HCT116 (cell line): ENCODE measurements at regions not wholly inside any gene's neighbourhood (a gene's known extent, or its start where the extent isn't known, plus 50 kb on each side); places are given as distances from the start of the nearest gene placed in this dataset.

Source experiments
- ATAC-seq: fragments of 200-7000 bp; cut with Tn5 transposase; 2 replicates; pipeline ENCODE4 v1.9.1; 2020; ENCODE audit warnings: mild to moderate bottlenecking, moderate library complexity
- BruUV-seq: library from RNA; stranded (reverse); fragments of 400-500 nt; replicated peaks from 2 replicates; lab custom pipeline; 2021; lab: Mats Ljungman, UMichigan
- CTCF ChIA-PET: fragments of 300-600 bp; sonication (Branson Sonifier 250); formaldehyde crosslinking; loops from one replicate; lab custom pipeline; 2021; ENCODE audit warnings: antibody characterized with exemption; lab: Charles Lee
- POLR2A ChIA-PET: fragments of 300-600, 350-600 bp; sonication (Branson Sonifier 250); formaldehyde crosslinking; loops from one replicate; lab custom pipeline; 2021; ENCODE audit warnings: antibody characterized with exemption; lab: Charles Lee
- RAD21 ChIA-PET, 2 experiments: fragments of 300-600 bp; sonication (Branson Sonifier 250); formaldehyde crosslinking; loops; one replicate each; lab custom pipeline; 2023; ENCODE audit warnings: low total read pairs in 2 of 2; ENCODE audit not compliant: uncharacterized antibody in 2 of 2, unreplicated experiment in 2 of 2, low non-redundant PET in 1 of 2; lab: Charles Lee
- DNase-seq: peaks from one replicate; pipeline ENCODE4 v3.0.0-alpha.2; 2010; ENCODE audit warnings: low read depth, low spot score
- H2AFZ ChIP-seq: fragments of 200-600 bp; shearing (Covaris generic), sonication (generic); 2 replicates; pipeline ENCODE4 v1.6.1; 2017; ENCODE audit warnings: low read depth, mixed run types, mixed read lengths, antibody characterized with exemption, low read length; ENCODE audit not compliant: poor library complexity, severe bottlenecking
- H3K27ac ChIP-seq: 2 replicates; pipeline ENCODE4 v1.5.1; 2012; ENCODE audit warnings: low read depth, low read length
- H3K27me3 ChIP-seq: fragments of 200-600 bp; sonication (generic); 2 replicates; pipeline ENCODE4 v1.6.1; 2016; ENCODE audit warnings: mixed run types, low read length, mixed read lengths; ENCODE audit not compliant: insufficient read depth
- H3K36me3 ChIP-seq, 2 experiments: fragments of 200-500 bp in 1 of 2; fragments of 200-600 bp in 1 of 2; sonication (Bioruptor generic) in 1 of 2; sonication (generic) in 1 of 2; 2 replicates each; pipeline versions ENCODE4 v1.5.1 to v1.6.1; 2014 to 2016; ENCODE audit warnings: low read length in 2 of 2, inconsistent platforms in 1 of 2, mixed read lengths in 1 of 2, mixed run types in 1 of 2; ENCODE audit not compliant: insufficient read depth in 2 of 2, control insufficient read depth in 1 of 2
- H3K4me1 ChIP-seq, 2 experiments: fragments of 200-600 bp in 1 of 2; sonication (generic) in 1 of 2; 2 replicates each; pipeline versions ENCODE4 v1.5.1 to v1.6.1; 2012 to 2017; ENCODE audit warnings: low read length in 2 of 2, inconsistent platforms in 1 of 2, mild to moderate bottlenecking in 1 of 2, mixed read lengths in 1 of 2, mixed run types in 1 of 2, moderate library complexity in 1 of 2; ENCODE audit not compliant: insufficient read depth in 2 of 2, control insufficient read depth in 1 of 2
- H3K4me2 ChIP-seq: fragments of 200-600 bp; sonication (generic); 2 replicates; pipeline ENCODE4 v1.6.1; 2017; ENCODE audit warnings: mixed run types, low read length, mixed read lengths
- H3K4me3 ChIP-seq, 2 experiments: fragments of 200-600 bp in 1 of 2; sonication (generic) in 1 of 2; replicated peaks in 1 of 2; 2 replicates each; pipeline ENCODE4 v1.5.1; 2011 to 2016; ENCODE audit warnings: low read length in 2 of 2, control low read depth in 1 of 2, low read depth in 1 of 2, mild to moderate bottlenecking in 1 of 2, mixed read lengths in 1 of 2, mixed run types in 1 of 2
- H3K79me2 ChIP-seq: fragments of 200-600 bp; sonication (generic); 2 replicates; pipeline ENCODE4 v1.6.1; 2017; ENCODE audit warnings: mild to moderate bottlenecking, mixed run types, low read length, moderate library complexity, mixed read lengths; ENCODE audit not compliant: insufficient read depth
- H3K9ac ChIP-seq: fragments of 200-600 bp; sonication (generic); 2 replicates; pipeline ENCODE4 v1.6.1; 2016; ENCODE audit warnings: low read length, mixed read lengths
- H3K9me2 ChIP-seq: fragments of 200-600 bp; sonication (generic), shearing (Covaris generic); 2 replicates; pipeline ENCODE4 v1.6.1; 2017; ENCODE audit warnings: mixed run types, mild to moderate bottlenecking, moderate library complexity; ENCODE audit not compliant: insufficient read depth
- H3K9me3 ChIP-seq, 2 experiments: fragments of 200-500 bp in 1 of 2; fragments of 200-600 bp in 1 of 2; sonication (Bioruptor generic) in 1 of 2; sonication (generic) in 1 of 2; 2 replicates each; pipeline ENCODE4 v1.6.1; 2014 to 2017; ENCODE audit warnings: low read length in 2 of 2, mixed read lengths in 2 of 2, inconsistent platforms in 1 of 2, low read depth in 1 of 2, mild to moderate bottlenecking in 1 of 2, mixed run types in 1 of 2, moderate library complexity in 1 of 2; ENCODE audit not compliant: control insufficient read depth in 1 of 2, insufficient read depth in 1 of 2
- H4K20me1 ChIP-seq: fragments of 200-600 bp; sonication (generic), shearing (Covaris generic); 2 replicates; pipeline ENCODE4 v1.6.1; 2017; ENCODE audit warnings: mixed run types, mild to moderate bottlenecking, moderate library complexity; ENCODE audit not compliant: insufficient read depth
- CBX3 ChIP-seq: IDR thresholded peaks from 2 replicates; pipeline ENCODE4 v1.6.1; 2012; ENCODE audit warnings: low read depth
- CTCF ChIP-seq, 3 experiments: fragments of 200-600 bp in 1 of 3; sonication (generic) in 1 of 3; IDR thresholded peaks in 2 of 3; conservative IDR thresholded peaks in 1 of 3; 2 replicates each; pipeline ENCODE4 v1.5.1; 2012 to 2017; ENCODE audit warnings: low read depth in 2 of 3, low read length in 2 of 3, antibody characterized with exemption in 1 of 3, borderline replicate concordance in 1 of 3, control low read depth in 1 of 3, mild to moderate bottlenecking in 1 of 3, mixed read lengths in 1 of 3, mixed run types in 1 of 3, moderate library complexity in 1 of 3; ENCODE audit not compliant: insufficient read depth in 1 of 3
- ELF1 ChIP-seq: IDR thresholded peaks from 2 replicates; pipeline ENCODE4 v1.6.1; 2012; ENCODE audit warnings: low read depth, borderline replicate concordance
- FOSL1 ChIP-seq: IDR thresholded peaks from 2 replicates; pipeline ENCODE4 v1.6.1; 2012; ENCODE audit warnings: low read depth
- ZBTB33 ChIP-seq: IDR thresholded peaks from 2 replicates; pipeline ENCODE4 v1.6.1; 2011; ENCODE audit warnings: mild to moderate bottlenecking, low read length, moderate library complexity; ENCODE audit not compliant: insufficient replicate concordance; ENCODE audit errors: extremely low read depth
- ZNF274 ChIP-seq: fragments of 200-500 bp; sonication (Bioruptor generic); IDR thresholded peaks from 2 replicates; pipeline ENCODE4 v1.6.1; 2014; ENCODE audit warnings: mild to moderate bottlenecking, low read depth, low read length, inconsistent platforms
- intact Hi-C: fragments of 100-400 bp; cut with micrococcal nuclease; formaldehyde crosslinking; loops from 2 replicates; pipeline ENCODE4 v1.10.0; 2022

DNA sequence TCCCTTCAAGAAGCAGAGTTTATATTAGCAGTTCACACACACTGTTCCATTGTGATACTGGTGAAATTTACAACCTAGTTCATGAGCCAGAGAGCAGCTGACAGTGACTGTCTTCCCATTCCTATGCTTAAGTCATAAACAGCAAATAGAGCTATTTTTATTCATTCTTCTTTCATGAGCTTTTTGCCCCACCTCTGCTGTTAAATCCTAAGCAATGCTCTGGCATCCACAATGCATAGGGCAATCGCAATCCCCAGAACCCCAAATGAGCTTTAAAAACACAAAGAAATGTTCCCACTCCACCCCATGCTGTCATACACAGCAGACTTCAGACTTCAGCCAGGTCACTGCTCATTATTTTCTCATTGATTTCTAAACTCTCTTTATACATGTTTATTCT lies 307.5 kb downstream of the ETS1 start:
- Histone ChIP-seq H3K4me3 (no peak overlapping the region), H3K27me3 (peaks cover 23% of the 10 kb centered on the region), H3K36me3 (no peaks in the 10 kb centered on the region), H2AFZ (no peak overlapping the region), H3K4me2 (no peak overlapping the region), H3K27ac (no peak overlapping the region), H3K4me1 (no peaks in the 10 kb centered on the region), H3K79me2 (no peaks in the 10 kb centered on the region), H3K9me2 (no peaks in the 10 kb centered on the region), H3K9me3 (no peaks in the 10 kb centered on the region), H3K9ac (no peak overlapping the region), H4K20me1 (no peaks in the 10 kb centered on the region)
- ChIA-PET CTCF (interaction anchor here (0.9 to 1.5 kb wide), 2 partner anchors 108 to 478 kb away, joined by 3 to 4 read pairs; no protein-coding TSS in a partner anchor), RAD21 (no interaction called here), POLR2A (no interaction called here)
- no peak for DNase-seq
- intact Hi-C loops, result loop anchor here (10.0 kb wide), 1 partner anchor 245 kb away; no protein-coding TSS in a partner anchor
- no TSS peak for BruUV-seq
- TF ChIP-seq CTCF (IDR thresholded peaks at IDR 0.05 in 2 of 3, conservative IDR thresholded peaks at IDR 0.05 in 1 of 3; ENCODE audit: borderline replicate concordance in 1 of 3, insufficient read depth in 1 of 3, low read depth in 2 of 3, low read length in 2 of 3), result no peak
- TF ChIP-seq FOSL1, result no peak
- no peak for TF ChIP-seq CBX3
- no peak for TF ChIP-seq ZNF274
- no peak for TF ChIP-seq ZBTB33
- TF ChIP-seq ELF1, result no peak
- ATAC-seq, result no peak
